ENCODE measurements at regions not wholly inside any gene's neighbourhood (a gene's known extent, or its start where the extent isn't known, plus 50 kb on each side); places are given as distances from the start of the nearest gene placed in this dataset.

DNA sequence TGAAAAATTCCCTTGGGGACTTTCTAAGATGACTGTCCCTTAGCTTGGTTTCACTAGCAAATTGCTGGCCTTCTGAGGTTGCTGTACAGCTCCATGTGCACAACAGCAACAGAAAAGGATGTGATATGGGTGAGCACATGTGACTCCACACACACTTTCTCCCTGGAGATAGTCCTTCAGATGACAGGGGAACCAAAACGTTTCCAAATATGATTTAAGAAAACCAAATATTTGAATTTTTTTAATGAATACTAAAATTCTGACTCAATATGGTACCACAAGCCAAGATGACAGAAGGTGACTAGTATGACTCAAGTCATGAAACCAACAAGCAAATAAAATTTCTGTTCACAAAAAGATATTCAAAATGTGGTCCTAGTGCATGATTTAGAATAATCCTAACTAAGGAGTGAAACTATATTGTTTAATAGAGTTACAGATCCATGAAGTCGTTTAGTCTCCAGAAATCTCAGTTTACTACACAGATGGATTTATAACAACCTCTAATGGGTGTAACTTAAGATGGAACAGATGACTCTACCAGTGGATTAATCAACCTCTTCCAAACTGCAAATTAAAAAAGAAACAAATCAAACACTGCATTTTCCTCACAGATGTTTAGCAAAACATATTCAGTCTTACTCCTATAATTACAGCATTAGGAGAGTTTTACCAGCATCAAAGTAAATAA lies 144.8 kb upstream of the PIK3R1 start:
- H3K9me3 ChIP-seq (ENCODE audit: insufficient read depth, low read depth) = no peaks in the 10 kb centered on the region
- no peak for DNase-seq
- H4K20me1 ChIP-seq (ENCODE audit: insufficient read depth) = no peaks in the 10 kb centered on the region
- POLR2A ChIA-PET (ENCODE audit: unreplicated experiment) = no interaction called here
- no peaks in the 10 kb centered on the region for H3K4me1 ChIP-seq (replicated peaks; ENCODE audit: insufficient read depth)
- H3K79me2 ChIP-seq (ENCODE audit: low read depth) = no peaks in the 10 kb centered on the region
- CTCF ChIA-PET = no interaction called here
- H3K27ac ChIP-seq = no peak overlapping the region
- H3K27me3 ChIP-seq (ENCODE audit: insufficient read depth, low read depth) = no peaks in the 10 kb centered on the region
- no peaks in the 10 kb centered on the region for H3F3A ChIP-seq (ENCODE audit: insufficient read depth, low read depth)
- H3K4me2 ChIP-seq = no peak overlapping the region
- H2AFZ ChIP-seq = no peak overlapping the region
- H3K36me3 ChIP-seq (ENCODE audit: low read depth) = no peaks in the 10 kb centered on the region
- BruUV-seq (replicated peaks) = no TSS peak
- TF ChIP-seq EZH2 (IDR thresholded peaks at IDR 0.05; ENCODE audit: low read depth) = no peak
- TF ChIP-seq, protein P1, sequence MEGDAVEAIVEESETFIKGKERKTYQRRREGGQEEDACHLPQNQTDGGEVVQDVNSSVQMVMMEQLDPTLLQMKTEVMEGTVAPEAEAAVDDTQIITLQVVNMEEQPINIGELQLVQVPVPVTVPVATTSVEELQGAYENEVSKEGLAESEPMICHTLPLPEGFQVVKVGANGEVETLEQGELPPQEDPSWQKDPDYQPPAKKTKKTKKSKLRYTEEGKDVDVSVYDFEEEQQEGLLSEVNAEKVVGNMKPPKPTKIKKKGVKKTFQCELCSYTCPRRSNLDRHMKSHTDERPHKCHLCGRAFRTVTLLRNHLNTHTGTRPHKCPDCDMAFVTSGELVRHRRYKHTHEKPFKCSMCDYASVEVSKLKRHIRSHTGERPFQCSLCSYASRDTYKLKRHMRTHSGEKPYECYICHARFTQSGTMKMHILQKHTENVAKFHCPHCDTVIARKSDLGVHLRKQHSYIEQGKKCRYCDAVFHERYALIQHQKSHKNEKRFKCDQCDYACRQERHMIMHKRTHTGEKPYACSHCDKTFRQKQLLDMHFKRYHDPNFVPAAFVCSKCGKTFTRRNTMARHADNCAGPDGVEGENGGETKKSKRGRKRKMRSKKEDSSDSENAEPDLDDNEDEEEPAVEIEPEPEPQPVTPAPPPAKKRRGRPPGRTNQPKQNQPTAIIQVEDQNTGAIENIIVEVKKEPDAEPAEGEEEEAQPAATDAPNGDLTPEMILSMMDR (conservative IDR thresholded peaks at IDR 0.05) = no peak
- H3K9me2 ChIP-seq (ENCODE audit: insufficient read depth) = no peaks in the 10 kb centered on the region
- intact Hi-C loops (cut with micrococcal nuclease; ENCODE audit: unreplicated experiment) = no loop called here
- no peak overlapping the region for H3K4me3 ChIP-seq

DNA sequence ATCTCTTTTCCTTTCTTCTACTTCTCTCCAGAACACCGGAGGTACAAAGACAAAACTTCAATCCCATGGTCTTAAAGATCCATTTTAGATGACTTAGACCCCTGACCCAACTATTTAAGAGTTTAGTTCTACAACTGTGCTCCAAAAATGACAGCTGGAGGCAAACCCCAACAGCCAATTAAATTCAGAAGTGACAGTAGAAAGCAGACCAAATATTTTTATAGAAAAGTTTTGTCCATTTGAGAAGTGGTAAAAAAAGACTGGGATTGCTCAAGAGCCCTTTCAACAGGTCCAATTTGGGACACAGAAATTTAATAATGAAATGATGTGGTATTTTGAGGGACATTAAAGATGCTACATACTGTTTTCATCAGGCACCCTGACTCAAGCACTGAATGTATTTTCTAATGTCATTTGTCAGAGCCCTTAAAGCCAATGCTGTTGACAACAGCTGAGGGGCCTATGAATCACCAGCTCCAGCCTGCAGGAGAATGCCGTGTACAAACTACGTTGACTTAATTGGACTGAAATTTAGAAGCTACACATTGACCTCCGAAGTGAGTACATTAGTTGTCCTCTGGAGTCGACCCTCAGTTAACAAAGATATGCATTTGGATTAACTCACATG lies 147.5 kb upstream of the PIK3R1 start:
- H3K27me3 ChIP-seq (ENCODE audit: insufficient read depth, low read depth) = no peaks in the 10 kb centered on the region
- no peaks in the 10 kb centered on the region for H4K20me1 ChIP-seq (ENCODE audit: insufficient read depth)
- no peak for TF ChIP-seq EZH2 (IDR thresholded peaks at IDR 0.05; ENCODE audit: low read depth)
- TF ChIP-seq, protein P1 (conservative IDR thresholded peaks at IDR 0.05) = no peak
- ChIA-PET CTCF (no interaction called here), POLR2A (ENCODE audit: unreplicated experiment) (no interaction called here)
- intact Hi-C loops (cut with micrococcal nuclease; ENCODE audit: unreplicated experiment) = no loop called here
- BruUV-seq (replicated peaks) = no TSS peak
- H2AFZ ChIP-seq = no peak overlapping the region
- H3K9me2 ChIP-seq (ENCODE audit: insufficient read depth) = no peaks in the 10 kb centered on the region
- DNase-seq = no peak
- H3K36me3 ChIP-seq (ENCODE audit: low read depth) = no peaks in the 10 kb centered on the region
- H3F3A ChIP-seq (ENCODE audit: insufficient read depth, low read depth) = no peaks in the 10 kb centered on the region
- H3K4me2 ChIP-seq = no peak overlapping the region
- no peaks in the 10 kb centered on the region for H3K4me1 ChIP-seq (replicated peaks; ENCODE audit: insufficient read depth)
- no peaks in the 10 kb centered on the region for H3K79me2 ChIP-seq (ENCODE audit: low read depth)
- no peaks in the 10 kb centered on the region for H3K9me3 ChIP-seq (ENCODE audit: insufficient read depth, low read depth)
- H3K4me3 ChIP-seq = no peak overlapping the region
- no peak overlapping the region for H3K27ac ChIP-seq

DNA sequence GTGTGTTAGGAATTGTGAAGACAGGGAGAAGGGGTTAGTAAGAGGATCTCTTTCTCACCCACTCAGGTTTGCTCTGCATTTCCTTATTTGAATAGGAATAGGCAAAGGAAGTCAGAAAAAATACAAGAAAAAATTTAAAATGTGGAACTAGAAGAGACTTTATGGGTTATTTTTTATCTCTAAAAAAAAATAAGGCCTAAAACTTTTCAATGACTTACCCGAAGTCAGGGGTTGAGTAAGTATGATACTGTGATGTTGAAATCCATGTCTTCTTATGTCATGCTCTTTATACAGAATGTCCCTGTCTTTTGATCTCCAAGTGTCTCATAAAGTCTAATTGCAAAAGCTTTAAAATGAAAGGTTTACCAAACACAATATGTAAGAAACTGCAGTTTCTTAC lies 148.3 kb upstream of the PIK3R1 start:
- no peaks in the 10 kb centered on the region for H3K36me3 ChIP-seq (ENCODE audit: low read depth)
- H3K4me3 ChIP-seq = no peak overlapping the region
- intact Hi-C loops (cut with micrococcal nuclease; ENCODE audit: unreplicated experiment) = no loop called here
- POLR2A ChIA-PET (ENCODE audit: unreplicated experiment) = no interaction called here
- no peak for TF ChIP-seq EZH2 (IDR thresholded peaks at IDR 0.05; ENCODE audit: low read depth)
- TF ChIP-seq, protein P1 (conservative IDR thresholded peaks at IDR 0.05) = no peak
- no peak overlapping the region for H2AFZ ChIP-seq
- H3K4me2 ChIP-seq = no peak overlapping the region
- no peaks in the 10 kb centered on the region for H3K27me3 ChIP-seq (ENCODE audit: insufficient read depth, low read depth)
- H4K20me1 ChIP-seq (ENCODE audit: insufficient read depth) = no peaks in the 10 kb centered on the region
- BruUV-seq (replicated peaks) = no TSS peak
- H3F3A ChIP-seq (ENCODE audit: insufficient read depth, low read depth) = no peaks in the 10 kb centered on the region
- DNase-seq = no peak
- no peaks in the 10 kb centered on the region for H3K4me1 ChIP-seq (replicated peaks; ENCODE audit: insufficient read depth)
- H3K9me3 ChIP-seq (ENCODE audit: insufficient read depth, low read depth) = no peaks in the 10 kb centered on the region
- CTCF ChIA-PET = no interaction called here
- no peaks in the 10 kb centered on the region for H3K9me2 ChIP-seq (ENCODE audit: insufficient read depth)
- no peak overlapping the region for H3K27ac ChIP-seq
- H3K79me2 ChIP-seq (ENCODE audit: low read depth) = no peaks in the 10 kb centered on the region
